GM12878 (cell line): ENCODE measurements at regions not wholly inside any gene's neighbourhood (a gene's known extent, or its start where the extent isn't known, plus 50 kb on each side); places are given as distances from the start of the nearest gene placed in this dataset.

Source experiments
- TCF12 ChIP-seq: IDR thresholded peaks from 2 replicates; pipeline ENCODE4 v1.6.1; 2011; ENCODE audit warnings: low read depth, mild to moderate bottlenecking, low read length
- ZBTB40 ChIP-seq: fragments of 450-650 bp; IDR thresholded peaks from 2 replicates; pipeline ENCODE4 v1.6.1; 2016; ENCODE audit warnings: mild to moderate bottlenecking, moderate library complexity, borderline replicate concordance
- TF ChIP-seq, protein P1 (sequence below): IDR thresholded peaks from 2 replicates; pipeline ENCODE4 v1.6.1; 2012; ENCODE audit warnings: improper control_type of control experiment, low read depth, low read length; ENCODE audit not compliant: insufficient replicate concordance

DNA sequence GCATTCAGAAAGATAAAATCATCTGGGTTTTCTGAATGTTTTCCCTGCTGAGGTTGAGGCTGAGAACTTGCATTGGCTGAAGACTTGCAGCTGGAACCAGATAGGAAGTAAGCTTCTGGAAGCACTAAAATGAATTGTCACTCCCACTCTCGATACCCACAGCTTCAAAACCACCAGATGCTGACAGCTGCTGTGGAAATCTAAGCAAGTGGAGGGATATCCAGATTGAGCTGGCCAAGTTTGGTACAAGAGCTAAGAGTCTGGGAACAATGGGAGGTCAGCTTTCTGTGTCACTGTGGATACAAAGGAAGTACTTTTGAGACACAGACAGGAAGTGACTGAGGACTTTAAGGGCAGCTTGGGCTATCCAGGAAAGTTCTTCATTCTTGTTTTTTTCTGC lies 51.3 kb upstream of the CD44 start (continued):
- TF ChIP-seq ZBTB40 (no peak), TCF12 (peak; percentile 93)
- TF ChIP-seq, protein P1, sequence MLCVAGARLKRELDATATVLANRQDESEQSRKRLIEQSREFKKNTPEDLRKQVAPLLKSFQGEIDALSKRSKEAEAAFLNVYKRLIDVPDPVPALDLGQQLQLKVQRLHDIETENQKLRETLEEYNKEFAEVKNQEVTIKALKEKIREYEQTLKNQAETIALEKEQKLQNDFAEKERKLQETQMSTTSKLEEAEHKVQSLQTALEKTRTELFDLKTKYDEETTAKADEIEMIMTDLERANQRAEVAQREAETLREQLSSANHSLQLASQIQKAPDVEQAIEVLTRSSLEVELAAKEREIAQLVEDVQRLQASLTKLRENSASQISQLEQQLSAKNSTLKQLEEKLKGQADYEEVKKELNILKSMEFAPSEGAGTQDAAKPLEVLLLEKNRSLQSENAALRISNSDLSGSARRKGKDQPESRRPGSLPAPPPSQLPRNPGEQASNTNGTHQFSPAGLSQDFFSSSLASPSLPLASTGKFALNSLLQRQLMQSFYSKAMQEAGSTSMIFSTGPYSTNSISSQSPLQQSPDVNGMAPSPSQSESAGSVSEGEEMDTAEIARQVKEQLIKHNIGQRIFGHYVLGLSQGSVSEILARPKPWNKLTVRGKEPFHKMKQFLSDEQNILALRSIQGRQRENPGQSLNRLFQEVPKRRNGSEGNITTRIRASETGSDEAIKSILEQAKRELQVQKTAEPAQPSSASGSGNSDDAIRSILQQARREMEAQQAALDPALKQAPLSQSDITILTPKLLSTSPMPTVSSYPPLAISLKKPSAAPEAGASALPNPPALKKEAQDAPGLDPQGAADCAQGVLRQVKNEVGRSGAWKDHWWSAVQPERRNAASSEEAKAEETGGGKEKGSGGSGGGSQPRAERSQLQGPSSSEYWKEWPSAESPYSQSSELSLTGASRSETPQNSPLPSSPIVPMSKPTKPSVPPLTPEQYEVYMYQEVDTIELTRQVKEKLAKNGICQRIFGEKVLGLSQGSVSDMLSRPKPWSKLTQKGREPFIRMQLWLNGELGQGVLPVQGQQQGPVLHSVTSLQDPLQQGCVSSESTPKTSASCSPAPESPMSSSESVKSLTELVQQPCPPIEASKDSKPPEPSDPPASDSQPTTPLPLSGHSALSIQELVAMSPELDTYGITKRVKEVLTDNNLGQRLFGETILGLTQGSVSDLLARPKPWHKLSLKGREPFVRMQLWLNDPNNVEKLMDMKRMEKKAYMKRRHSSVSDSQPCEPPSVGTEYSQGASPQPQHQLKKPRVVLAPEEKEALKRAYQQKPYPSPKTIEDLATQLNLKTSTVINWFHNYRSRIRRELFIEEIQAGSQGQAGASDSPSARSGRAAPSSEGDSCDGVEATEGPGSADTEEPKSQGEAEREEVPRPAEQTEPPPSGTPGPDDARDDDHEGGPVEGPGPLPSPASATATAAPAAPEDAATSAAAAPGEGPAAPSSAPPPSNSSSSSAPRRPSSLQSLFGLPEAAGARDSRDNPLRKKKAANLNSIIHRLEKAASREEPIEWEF, result no peak
